Transverse colon (tissue), 4 donors: ENCODE measurements at regions not wholly inside any gene's neighbourhood (a gene's known extent, or its start where the extent isn't known, plus 50 kb on each side); places are given as distances from the start of the nearest gene placed in this dataset.

Source experiments
- CTCF ChIP-seq, 5 experiments: fragments of 200-600 bp in 3 of 5; fragments of 450-650 bp in 2 of 5; sonication (generic) in 3 of 5; IDR thresholded peaks; 1 replicate in 2 of 5; 2 replicates in 3 of 5; pipeline ENCODE4 v1.5.1; 2016 to 2017; ENCODE audit warnings: antibody characterized with exemption in 5 of 5, inconsistent platforms in 3 of 5, mild to moderate bottlenecking in 2 of 5, moderate library complexity in 1 of 5
- EP300 ChIP-seq: sonication (generic); formaldehyde crosslinking; IDR thresholded peaks from one replicate; pipeline ENCODE4 v1.6.1; 2017; ENCODE audit warnings: antibody characterized with exemption, low read depth
- POLR2A ChIP-seq: fragments of 450-650 bp; IDR thresholded peaks from one replicate; pipeline ENCODE4 v1.6.1; 2016; ENCODE audit warnings: antibody characterized with exemption, mild to moderate bottlenecking, moderate library complexity
- POLR2AphosphoS5 ChIP-seq, 3 donors: sonication (generic); formaldehyde crosslinking; IDR thresholded peaks; one replicate each; pipeline ENCODE4 v1.6.1; 2016; ENCODE audit warnings: antibody characterized with exemption in 3 of 3

- no peak for TF ChIP-seq CTCF (IDR thresholded peaks at IDR 0.05)
- no peak for TF ChIP-seq POLR2A
- no peak for TF ChIP-seq EP300
- TF ChIP-seq POLR2AphosphoS5 (IDR thresholded peaks at IDR 0.05): no peak
Observed at GRCh38 chr4:144376866-144377265, 236.3 kb upstream of the GYPA start.
